HG03439 (cell line): ENCODE measurements at regions not wholly inside any gene's neighbourhood (a gene's known extent, or its start where the extent isn't known, plus 50 kb on each side); places are given as distances from the start of the nearest gene placed in this dataset.
"Not testable (repeated sequence)": the region's sequence is repeated elsewhere in the genome, so short reads cannot be mapped to it uniquely, and the experiment has no call there.

Experiments used
- ATAC-seq: cut with Tn5 transposase; IDR thresholded peaks from one replicate; pipeline ENCODE4 v1.9.1; 2021; ENCODE audit warnings: mild to moderate bottlenecking, moderate library complexity; ENCODE audit not compliant: unreplicated experiment

DNA sequence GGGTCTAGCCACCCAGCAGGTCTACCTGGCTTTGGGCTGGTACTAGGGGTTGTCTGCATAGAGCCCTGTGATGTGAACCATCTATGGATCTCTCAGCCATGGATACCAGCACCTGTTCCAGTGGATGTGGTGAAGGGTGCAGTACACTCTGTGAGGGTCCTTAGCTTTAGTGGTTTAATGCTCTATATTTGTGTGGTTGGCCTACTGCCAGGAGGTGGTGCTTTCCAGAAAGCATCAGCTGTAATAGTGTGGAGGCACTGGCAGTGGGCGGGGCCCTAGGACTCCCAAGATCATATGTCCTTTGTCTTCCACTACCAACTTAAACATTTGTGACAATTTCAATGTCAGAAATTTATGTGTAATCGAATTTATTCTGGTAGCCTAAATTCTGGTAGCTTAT, 1065.1 kb downstream of the RPIA start:
- not testable (repeated sequence) for ATAC-seq

- ATAC-seq, result not testable (repeated sequence)
Observed at GRCh38 chr2:89758332-89759026, 1067.0 kb downstream of the RPIA start.

DNA sequence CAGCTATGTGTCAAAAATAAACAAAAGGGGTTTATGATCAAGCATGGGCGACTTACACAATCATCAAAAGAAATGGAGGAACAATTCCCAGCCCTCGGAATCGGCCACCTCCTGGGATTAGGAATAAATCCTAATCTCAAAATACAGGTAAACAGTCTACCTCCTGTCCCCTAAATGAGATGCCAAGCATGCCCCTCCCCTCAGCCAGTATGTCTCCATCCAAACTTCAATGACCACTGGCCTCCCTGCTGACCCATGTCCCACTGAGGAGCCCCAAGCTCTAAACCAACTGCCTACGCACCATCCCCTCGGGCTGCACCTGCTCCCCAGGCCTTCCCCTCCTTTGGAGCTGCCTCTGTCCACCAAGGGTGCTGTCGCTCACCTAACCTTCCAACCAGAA, 1069.3 kb downstream of the RPIA start:
- not testable (repeated sequence) for ATAC-seq

- ATAC-seq, result not testable (repeated sequence)
Observed at GRCh38 chr2:89761171-89761570, 1069.7 kb downstream of the RPIA start.

DNA sequence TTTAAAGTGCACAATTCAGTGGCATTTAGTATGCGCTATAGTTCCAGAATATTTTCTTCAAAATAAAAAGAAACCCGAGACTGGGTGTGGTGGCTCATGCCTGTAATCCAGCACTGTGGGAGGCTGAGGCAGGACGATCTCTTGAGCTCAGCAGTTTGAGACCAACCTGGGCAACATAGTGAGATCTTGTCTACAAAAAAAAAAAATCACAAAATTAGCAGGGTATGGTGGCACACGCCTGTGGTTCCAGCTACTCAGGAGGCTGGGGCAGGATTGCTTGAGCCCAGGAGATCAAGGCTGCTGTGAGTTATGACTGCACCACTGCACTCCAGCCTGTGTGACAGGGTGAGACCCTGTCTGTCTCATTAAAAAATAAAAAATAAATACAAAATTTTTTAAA, 1070.4 kb downstream of the RPIA start:
- ATAC-seq, result not testable (repeated sequence)

DNA sequence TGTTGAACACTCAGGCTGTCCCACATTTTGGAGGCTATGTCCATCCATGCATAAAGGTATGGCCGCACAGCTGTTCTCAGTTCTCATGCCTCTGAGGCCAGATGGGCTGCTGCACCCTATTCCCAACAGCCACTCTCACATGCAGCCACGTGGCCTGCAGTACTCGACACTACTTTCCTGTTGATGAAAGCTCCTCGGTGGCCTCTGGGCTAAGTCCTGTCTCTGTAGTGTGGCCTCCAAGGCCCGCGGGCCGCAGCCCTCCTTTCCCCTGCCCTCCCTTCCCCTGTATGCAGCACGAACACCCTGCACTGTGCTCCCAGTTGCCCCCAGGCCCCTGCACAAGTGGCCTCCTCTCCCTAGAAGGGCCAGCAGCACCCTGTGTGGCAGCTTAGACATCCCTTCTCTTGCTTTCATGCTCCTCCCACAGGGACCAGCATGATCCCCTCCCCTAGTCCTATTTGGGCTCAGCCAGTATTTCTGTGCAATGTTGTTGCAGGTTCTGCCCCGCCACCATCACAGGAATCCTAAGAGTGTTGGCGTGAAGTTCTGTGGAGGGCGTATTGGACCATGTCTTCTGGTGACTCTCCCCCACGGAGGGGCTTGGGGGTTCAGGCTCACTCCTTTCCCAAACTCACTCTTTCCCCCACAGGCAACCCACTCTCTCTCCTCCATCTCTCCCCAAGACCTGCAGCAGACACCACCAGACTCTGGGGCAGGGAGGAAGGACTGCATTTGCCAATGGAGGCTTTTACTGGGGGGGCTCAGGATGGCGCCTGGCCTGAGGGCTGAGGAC, 1071.2 kb downstream of the RPIA start:
- not testable (repeated sequence) for ATAC-seq

DNA sequence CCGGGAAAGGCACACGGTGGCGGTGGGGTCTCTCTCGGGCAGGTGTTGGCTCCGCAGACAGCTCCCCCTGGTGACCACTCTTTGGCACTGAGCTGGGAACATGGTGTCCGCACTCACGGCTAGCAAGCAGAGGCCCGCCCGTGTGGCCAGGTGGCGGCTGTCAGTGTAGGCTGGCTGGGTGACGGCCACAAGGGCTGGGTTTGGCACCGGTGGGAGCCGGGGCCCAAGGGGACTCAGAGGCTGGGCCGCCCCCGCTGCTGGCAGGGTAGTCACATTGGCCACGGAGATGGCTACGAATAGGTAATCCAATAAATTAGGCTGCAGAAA, 1071.7 kb downstream of the RPIA start:
- ATAC-seq, result no peak

- ATAC-seq, result no peak
Observed at GRCh38 chr2:89763581-89764485, 1072.4 kb downstream of the RPIA start.

DNA sequence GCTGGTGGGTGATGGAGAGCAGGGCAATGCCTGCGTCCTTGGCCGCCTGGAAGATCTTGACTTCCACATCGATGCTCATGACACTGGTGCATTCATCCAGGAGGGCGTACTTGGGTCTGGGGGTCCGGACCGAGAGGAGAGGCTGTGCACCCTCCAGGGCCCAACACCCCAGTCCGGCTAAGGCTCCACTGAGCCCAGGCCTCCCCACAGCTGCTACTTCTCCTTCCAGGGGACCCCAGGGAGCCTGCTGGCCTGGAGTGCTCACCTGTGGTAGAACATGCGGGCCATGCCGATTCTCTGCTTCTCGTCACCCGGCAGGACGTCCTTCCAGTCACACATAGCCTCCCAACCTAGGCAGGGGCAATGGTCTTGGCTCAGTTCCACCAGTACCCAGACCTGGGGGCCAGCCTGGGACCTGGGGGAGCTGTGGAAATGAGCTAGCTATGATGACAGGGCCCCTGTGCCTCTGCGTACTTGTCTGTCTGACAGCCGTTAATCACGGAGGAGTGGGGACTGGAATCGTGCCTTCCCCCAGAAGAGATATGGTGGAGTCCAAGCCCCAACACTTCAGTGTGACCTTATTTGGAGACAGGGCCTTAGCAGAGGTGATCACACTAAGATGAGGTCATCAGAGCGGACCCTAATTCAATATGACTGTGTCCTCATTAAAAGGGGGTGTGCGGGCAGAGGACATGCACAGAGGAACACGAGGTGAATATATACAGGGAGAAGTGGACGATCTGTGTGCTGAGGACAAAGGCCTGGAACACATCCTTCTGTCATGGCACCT, 1073.3 kb downstream of the RPIA start:
- not testable (repeated sequence) for ATAC-seq

DNA sequence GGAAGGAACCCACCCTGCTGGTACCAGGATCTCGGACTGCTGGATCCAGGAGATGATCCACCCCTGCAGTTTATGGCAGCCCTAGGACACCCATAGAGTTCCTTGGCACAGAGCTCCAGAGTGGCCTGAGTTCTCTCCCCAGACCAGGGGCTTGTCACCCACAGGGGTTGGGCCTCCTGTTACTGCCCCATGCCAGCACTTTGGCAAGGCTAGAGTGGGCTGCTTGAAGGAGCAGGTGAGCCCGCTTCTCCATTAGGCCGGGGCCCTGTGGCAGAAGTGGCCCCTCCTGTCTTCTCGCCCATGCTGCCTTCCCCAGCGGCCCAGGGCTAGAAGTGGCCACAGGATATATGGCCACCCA, 1073.9 kb downstream of the RPIA start:
- not testable (repeated sequence) for ATAC-seq

- ATAC-seq, result not testable (repeated sequence)
Observed at GRCh38 chr2:89766141-89766990, 1074.9 kb downstream of the RPIA start.

DNA sequence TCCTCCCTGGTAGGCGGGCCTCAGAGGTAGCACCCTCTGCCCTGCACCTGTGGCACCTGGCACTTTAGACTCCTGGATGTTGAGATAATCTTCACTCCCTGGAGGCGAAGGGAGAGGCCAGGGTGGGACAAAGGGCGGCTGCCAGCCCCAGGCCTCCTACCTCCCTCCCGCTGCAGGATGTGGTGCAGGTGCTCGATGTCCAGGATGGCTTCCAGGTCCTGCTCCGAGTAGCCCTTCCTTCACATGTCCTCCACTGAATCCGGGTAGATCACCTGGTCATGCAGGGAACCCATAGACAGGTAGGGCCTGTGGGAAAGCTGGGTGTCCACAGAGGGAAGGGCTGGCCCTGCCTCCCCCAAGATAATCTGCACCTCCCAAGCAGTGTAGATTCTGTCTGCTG, 1075.6 kb downstream of the RPIA start:
- not testable (repeated sequence) for ATAC-seq

DNA sequence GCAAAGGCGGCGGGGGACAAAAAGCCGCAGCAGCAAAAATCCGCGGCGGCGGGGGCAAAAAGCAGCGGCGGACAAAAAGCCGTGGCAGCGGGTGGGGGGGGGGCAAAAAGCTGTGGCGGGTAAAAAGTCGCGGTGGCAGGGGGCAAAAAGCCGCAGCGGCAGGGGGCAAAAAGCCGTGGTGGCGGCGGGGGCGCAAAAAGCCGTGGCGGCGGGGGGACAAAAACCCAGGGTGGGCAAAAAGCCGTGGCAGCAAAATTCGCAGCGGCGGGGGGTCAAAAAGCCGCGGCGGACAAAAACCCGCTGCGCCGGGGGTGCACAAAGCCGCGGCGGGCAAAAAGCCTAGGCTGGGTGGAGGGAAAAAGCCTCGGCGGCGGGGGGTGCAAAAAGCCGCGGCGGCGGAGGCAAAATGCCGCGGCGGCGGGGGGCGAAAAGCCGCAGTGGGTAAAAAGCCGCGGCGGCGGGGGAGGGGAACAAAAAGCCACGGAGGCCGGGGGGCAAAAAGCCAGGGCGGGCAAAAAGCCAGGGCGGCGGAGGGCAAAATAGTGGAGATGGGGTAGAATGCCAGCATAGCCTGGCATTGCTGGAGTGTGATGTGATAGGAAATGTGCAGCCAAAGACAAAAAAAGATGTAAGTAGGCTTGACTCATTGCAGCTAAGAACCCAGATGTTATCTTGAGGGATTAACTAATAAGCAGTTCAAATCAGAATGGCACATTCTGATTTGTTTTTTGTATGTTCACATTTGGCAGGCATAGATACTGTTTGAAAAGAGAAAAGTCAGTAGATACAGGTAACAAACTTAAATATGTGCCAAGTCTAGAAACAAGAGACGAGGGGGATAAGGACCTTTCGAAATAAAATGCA, 1076.3 kb downstream of the RPIA start:
- ATAC-seq, result no peak

DNA sequence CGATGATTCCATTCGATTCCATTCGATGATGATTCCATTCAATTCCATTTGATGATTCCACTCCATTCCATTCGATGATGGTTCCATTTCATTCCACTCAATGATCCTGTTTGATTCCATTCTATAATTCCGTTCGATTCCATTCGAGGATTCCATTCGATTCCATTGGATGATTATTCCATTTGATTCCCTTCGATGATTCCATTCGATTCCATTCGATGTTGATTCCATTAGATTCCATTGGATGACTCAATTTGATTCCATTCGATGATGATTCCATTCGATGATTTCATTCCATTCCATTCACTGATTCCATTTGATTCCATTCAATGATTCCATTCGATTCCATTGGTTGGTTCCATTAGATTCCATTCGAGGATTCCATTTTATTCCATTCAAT, 1084.4 kb downstream of the RPIA start:
- ATAC-seq, result no peak

- ATAC-seq, result no peak
Observed at GRCh38 chr2:89780318-89780717, 1088.8 kb downstream of the RPIA start.

DNA sequence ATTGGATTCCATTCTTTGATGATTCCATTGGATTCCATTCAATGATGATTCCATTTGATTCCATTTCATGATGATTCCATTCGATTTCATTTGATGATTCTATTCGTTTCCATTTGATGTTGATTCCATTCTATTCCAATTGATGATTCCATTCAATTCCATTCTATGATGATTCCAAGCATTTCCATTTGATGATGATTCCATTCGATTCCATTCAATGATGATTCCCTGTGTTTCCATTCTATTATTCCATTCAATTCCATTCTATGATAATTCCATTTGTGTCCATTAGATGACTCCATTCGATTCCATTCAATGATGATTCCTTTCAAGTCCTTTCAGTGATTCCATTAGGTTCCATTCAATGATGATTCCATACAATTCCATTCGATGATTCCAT, 1090.5 kb downstream of the RPIA start:
- no peak for ATAC-seq

- ATAC-seq, result no peak
Observed at GRCh38 chr2:89784960-89785359, 1093.5 kb downstream of the RPIA start.

DNA sequence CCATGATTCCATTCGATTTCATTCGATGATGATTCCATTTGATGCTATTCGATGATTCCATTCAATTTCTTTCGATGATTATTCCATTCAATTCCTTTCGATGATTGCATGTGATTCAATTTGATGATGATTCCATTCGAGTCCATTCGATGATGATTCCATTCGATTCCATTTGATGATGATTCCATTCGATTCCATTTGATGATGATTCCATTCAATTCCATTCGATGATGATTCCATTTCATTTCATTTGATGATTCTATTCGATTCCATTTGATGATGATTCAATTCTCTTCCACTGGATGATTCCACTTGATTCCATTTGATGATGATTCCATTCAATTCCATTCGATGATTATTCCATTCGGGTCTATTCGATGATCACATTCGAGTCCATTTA, 1094.1 kb downstream of the RPIA start:
- ATAC-seq, result not testable (repeated sequence)

DNA sequence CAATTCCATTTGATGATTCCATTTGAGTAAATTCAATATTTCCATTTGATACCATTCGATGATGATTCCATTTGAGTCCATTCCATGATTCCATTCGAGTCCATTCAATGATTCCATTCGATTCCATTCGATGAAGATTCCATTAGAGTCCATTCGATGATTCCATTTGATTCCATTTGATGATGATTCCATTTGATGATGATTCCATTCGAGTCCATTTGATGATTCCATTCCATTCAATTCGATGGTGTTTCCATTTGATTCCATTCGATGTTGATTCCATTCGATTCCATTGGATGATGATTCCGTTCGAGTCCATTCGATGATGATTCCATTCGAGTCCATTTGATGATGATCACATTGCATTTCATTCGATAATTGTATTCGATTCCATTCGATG, 1095.2 kb downstream of the RPIA start:
- ATAC-seq, result not testable (repeated sequence)
